ENCODE measurements at regions not wholly inside any gene's neighbourhood (a gene's known extent, or its start where the extent isn't known, plus 50 kb on each side); places are given as distances from the start of the nearest gene placed in this dataset.

DNA sequence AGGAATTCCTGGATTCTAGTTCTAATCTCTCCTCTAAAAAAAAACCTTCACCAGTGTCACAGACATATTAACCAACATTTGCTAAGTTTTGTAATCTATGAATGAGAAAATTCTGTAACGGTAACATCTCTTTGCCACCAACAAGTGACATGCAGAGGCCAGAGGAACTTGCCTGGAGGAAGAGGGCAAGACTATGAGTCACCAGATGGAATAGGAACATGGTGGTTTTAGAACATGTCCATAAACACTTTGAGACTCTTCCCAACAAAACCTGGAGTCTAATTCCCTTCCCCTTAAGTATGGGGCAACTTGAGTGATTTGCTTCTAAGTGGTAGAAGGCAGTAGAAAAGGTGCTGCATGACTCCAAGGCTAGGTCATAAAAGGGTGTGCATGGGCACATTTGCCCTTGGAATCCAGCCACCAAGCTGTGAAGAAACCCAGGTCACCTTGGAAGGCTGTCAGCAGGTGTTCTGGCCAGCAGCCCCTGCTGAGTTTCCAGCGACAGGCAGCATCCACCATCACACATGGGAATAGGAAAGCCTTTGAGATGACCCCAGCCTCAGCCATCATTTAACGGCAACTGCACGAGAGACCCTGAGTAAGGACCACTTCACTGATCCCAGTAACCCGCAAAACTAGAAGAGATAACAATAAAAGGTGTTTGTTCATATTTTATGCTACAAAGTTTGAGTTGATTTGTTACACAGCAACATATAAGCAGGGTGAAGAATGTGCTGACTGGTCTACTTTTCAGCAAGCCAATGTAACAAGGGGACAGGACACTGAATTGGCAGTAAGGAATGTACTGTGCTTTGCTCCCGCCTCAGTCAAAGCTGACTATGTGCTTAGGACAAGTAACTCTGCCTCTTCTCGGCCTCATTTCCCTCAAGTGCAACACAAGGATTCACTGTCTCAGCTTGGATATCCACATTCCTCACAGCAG, 90.6 kb downstream of the SKA1 start:
- TF ChIP-seq POLR2A (IDR thresholded peaks at IDR 0.05): no peak
- TF ChIP-seq, protein P1, sequence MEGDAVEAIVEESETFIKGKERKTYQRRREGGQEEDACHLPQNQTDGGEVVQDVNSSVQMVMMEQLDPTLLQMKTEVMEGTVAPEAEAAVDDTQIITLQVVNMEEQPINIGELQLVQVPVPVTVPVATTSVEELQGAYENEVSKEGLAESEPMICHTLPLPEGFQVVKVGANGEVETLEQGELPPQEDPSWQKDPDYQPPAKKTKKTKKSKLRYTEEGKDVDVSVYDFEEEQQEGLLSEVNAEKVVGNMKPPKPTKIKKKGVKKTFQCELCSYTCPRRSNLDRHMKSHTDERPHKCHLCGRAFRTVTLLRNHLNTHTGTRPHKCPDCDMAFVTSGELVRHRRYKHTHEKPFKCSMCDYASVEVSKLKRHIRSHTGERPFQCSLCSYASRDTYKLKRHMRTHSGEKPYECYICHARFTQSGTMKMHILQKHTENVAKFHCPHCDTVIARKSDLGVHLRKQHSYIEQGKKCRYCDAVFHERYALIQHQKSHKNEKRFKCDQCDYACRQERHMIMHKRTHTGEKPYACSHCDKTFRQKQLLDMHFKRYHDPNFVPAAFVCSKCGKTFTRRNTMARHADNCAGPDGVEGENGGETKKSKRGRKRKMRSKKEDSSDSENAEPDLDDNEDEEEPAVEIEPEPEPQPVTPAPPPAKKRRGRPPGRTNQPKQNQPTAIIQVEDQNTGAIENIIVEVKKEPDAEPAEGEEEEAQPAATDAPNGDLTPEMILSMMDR (IDR thresholded peaks at IDR 0.05): no peak
- WGBS, 2 donors: 76 to 82% methylated on average over 6 of the region's 7 CpGs

DNA sequence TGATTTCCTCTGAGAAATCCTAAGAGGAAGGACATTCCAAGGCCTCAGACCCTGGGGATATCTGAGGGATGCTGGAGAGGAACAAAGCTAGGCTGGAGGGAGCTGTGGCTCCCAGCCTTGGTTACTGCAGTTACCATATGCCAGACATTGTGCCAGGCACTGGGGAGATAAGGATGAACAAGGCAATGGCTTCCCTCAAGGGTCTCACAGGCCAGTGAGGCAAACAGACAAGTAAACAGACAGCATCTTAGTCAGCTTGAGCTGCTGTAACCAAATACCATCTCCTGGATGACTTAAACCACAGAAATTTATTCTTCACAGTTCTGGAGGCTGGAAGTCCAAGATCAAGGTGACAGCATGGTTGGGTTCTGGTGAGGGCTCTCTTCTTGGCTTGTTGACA, 91.8 kb downstream of the SKA1 start:
- TF ChIP-seq POLR2A (IDR thresholded peaks at IDR 0.05): no peak
- TF ChIP-seq, protein P1 (IDR thresholded peaks at IDR 0.05): no peak
- Histone ChIP-seq H3K4me1 (no peaks in the 10 kb centered on the region), H3K27ac (no peak overlapping the region), H3K4me3 (no peak overlapping the region), H3K9me3 (no peaks in the 10 kb centered on the region), H3K36me3 (no peaks in the 10 kb centered on the region), H3K27me3 (no peaks in the 10 kb centered on the region)
- no peak for DNase-seq
- intact Hi-C loops (cut with DNase I): no loop called here

More for the DNA sequence above, 90.6 kb downstream of the SKA1 start:
- intact Hi-C loops (cut with DNase I): no loop called here
- no peaks in the 10 kb centered on the region for H3K27me3 ChIP-seq
- no peak overlapping the region for H3K27ac ChIP-seq
- H3K4me3 ChIP-seq: no peak overlapping the region
- H3K4me1 ChIP-seq: no peaks in the 10 kb centered on the region
- H3K36me3 ChIP-seq: no peaks in the 10 kb centered on the region
- no peak for DNase-seq
- no peaks in the 10 kb centered on the region for H3K9me3 ChIP-seq

DNA sequence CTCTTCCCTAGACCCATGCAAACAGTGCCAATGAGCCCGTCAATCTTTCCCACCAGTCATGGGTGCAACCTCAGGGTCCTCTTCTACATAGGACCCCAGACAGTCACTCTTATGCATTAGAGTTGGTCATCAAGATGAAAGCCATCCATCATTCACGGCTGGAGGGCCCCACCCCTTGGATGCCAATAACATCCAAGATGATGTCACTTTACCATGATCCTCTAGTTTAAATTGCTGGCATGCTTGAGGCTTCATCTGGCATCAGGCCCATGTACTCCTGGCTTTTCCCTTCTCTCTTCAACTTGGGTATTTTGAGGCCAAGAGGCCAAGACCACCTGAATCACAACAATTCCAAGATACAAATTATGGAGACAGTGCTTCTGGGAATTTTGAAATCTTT, 91.1 kb upstream of the MAPK4 start:
- WGBS, 2 donors: 38 to 55% methylated on average over 2 of the region's 2 CpGs

DNA sequence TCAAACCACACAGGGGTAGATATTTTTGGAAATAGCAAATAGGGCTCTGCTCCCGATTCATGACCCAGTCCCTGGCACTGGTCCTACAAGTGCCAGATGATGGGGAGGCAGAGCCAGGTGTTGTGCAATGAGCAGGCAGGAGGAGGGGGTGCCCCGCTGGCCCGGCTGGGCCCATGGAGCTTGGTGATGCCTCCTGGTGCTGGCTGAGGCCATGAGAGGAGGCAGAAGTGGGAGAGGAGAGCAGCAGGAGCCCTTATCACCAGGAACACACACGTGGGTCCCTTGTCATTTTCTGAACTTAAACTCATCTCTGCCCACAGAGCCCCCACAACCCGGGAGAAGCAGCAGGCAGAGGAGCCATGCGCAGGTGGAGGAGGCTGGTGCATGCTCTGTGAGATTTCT, 90.5 kb upstream of the MAPK4 start:
- Histone ChIP-seq H3K4me3 (no peak overlapping the region), H3K27me3 (peaks cover 0 to 8% (median 0%) of the 10 kb centered on the region in 4 donors), H3K36me3 (no peaks in the 10 kb centered on the region), H3K27ac (no peak overlapping the region), H3K9me3 (no peaks in the 10 kb centered on the region), H3K4me1 (no peaks in the 10 kb centered on the region)
- no peak for TF ChIP-seq POLR2A (IDR thresholded peaks at IDR 0.05)
- TF ChIP-seq, protein P1 (IDR thresholded peaks at IDR 0.05): no peak
- no peak for DNase-seq
- WGBS, 2 donors: 64 to 70% methylated on average over 3 to 6 of the region's 6 CpGs
- intact Hi-C loops (cut with DNase I): no loop called here

More for the DNA sequence above, 91.1 kb upstream of the MAPK4 start:
- no peak overlapping the region for H3K27ac ChIP-seq
- intact Hi-C loops (cut with DNase I): no loop called here
- H3K36me3 ChIP-seq: no peaks in the 10 kb centered on the region
- peaks cover 0 to 2% (median 0%) of the 10 kb centered on the region in 4 donors for H3K27me3 ChIP-seq
- no peak overlapping the region for H3K4me3 ChIP-seq
- no peak for DNase-seq
- no peaks in the 10 kb centered on the region for H3K4me1 ChIP-seq
- no peaks in the 10 kb centered on the region for H3K9me3 ChIP-seq
- TF ChIP-seq, protein P1 (IDR thresholded peaks at IDR 0.05): no peak
- TF ChIP-seq POLR2A (IDR thresholded peaks at IDR 0.05): no peak

DNA sequence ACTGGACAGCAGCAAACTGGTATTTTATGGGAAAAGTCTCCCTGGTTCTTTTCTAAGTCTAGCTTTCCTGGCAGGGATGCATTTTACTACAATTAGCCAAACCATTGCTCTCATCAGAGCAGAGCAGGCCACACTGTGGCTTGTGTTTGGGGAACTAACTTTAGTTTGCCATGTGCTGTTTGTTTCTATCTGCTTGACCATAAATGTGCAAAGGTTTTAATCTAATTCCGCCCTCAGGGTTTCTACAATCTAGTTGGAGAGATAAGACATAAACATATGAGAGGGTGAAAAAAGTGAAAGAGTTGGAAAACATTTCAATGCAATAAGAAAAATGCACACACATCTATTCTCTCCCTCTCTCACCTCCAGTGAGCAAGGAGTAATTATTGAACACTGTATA, 86.9 kb upstream of the MAPK4 start:
- Histone ChIP-seq H3K4me3 (no peak overlapping the region), H3K9me3 (no peaks in the 10 kb centered on the region), H3K27me3 (peaks cover 0 to 11% (median 0%) of the 10 kb centered on the region in 4 donors), H3K27ac (no peak overlapping the region), H3K4me1 (no peaks in the 10 kb centered on the region), H3K36me3 (no peaks in the 10 kb centered on the region)
- WGBS, 2 donors: 79 to 87% methylated on average over 1 of the region's 1 CpG
- DNase-seq: no peak
- intact Hi-C loops (cut with DNase I): no loop called here
- TF ChIP-seq POLR2A (IDR thresholded peaks at IDR 0.05): no peak
- TF ChIP-seq, protein P1 (IDR thresholded peaks at IDR 0.05): no peak

Measured in esophagus squamous epithelium (tissue), 5 donors.